Upper lobe of right lung (tissue), 1 donor: ENCODE measurements at regions not wholly inside any gene's neighbourhood (a gene's known extent, or its start where the extent isn't known, plus 50 kb on each side); places are given as distances from the start of the nearest gene placed in this dataset.

ENCODE experiments used
- ATAC-seq: fragments of 200-7000 bp; cut with Tn5 transposase; one replicate; pipeline ENCODE4 v1.9.1; 2020; ENCODE audit warnings: mild to moderate bottlenecking, moderate library complexity
- DNase-seq: peaks from one replicate; pipeline ENCODE4 v3.0.0-alpha.2; 2020
- H3K27ac ChIP-seq: fragments of 200-600 bp; one replicate; pipeline ENCODE4 v1.8.0; 2022
- H3K27me3 ChIP-seq: fragments of 200-600 bp; one replicate; pipeline ENCODE4 v1.8.0; 2022; ENCODE audit warnings: mild to moderate bottlenecking
- H3K36me3 ChIP-seq: fragments of 200-600 bp; one replicate; pipeline ENCODE4 v1.8.0; 2022
- H3K4me1 ChIP-seq: fragments of 200-600 bp; one replicate; pipeline ENCODE4 v1.8.0; 2022
- H3K4me3 ChIP-seq: fragments of 200-600 bp; one replicate; pipeline ENCODE4 v1.8.0; 2022; ENCODE audit warnings: mild to moderate bottlenecking
- H3K9me3 ChIP-seq: fragments of 200-600 bp; one replicate; pipeline ENCODE4 v1.8.0; 2022
- CTCF ChIP-seq: fragments of 200-600 bp; IDR thresholded peaks from one replicate; pipeline ENCODE4 v1.8.0; 2022; ENCODE audit warnings: antibody characterized with exemption
- intact Hi-C: fragments of 100-400 bp; cut with DNase I; formaldehyde crosslinking; loops from one replicate; pipeline ENCODE4 v1.11.0; 2022
- donor health status: DM: no; HTN: yes; CAD: no; lungs with severe emphysema.

- no peaks in the 10 kb centered on the region for H3K36me3 ChIP-seq
- H3K9me3 ChIP-seq: no peaks in the 10 kb centered on the region
- DNase-seq (no peak), ATAC-seq (no peak)
- H3K4me1 ChIP-seq: no peaks in the 10 kb centered on the region
- H3K27ac ChIP-seq: no peak overlapping the region
- no peaks in the 10 kb centered on the region for H3K27me3 ChIP-seq
- intact Hi-C loops: no loop called here
- H3K4me3 ChIP-seq: no peak overlapping the region
- no peak for TF ChIP-seq CTCF
These were observed 131.5 kb downstream of the RAD51AP2 start for GRCh38 chr2:17386771-17387170.

GRCh38 chr2:17380003-17380402, 138.2 kb downstream of the RAD51AP2 start:
- DNase-seq: no peak
- intact Hi-C loops: no loop called here
- H3K36me3 ChIP-seq: no peaks in the 10 kb centered on the region
- no peak overlapping the region for H3K4me3 ChIP-seq
- no peaks in the 10 kb centered on the region for H3K4me1 ChIP-seq
- no peak for ATAC-seq
- TF ChIP-seq CTCF: no peak
- no peak overlapping the region for H3K27ac ChIP-seq
- H3K9me3 ChIP-seq: no peaks in the 10 kb centered on the region
- no peaks in the 10 kb centered on the region for H3K27me3 ChIP-seq

- Histone ChIP-seq H3K27me3 (no peaks in the 10 kb centered on the region), H3K9me3 (no peaks in the 10 kb centered on the region), H3K4me3 (no peak overlapping the region), H3K36me3 (no peaks in the 10 kb centered on the region), H3K27ac (no peak overlapping the region), H3K4me1 (no peaks in the 10 kb centered on the region)
- TF ChIP-seq CTCF: no peak
- DNase-seq (no peak), ATAC-seq (no peak)
- intact Hi-C loops: no loop called here
These were observed 143.0 kb downstream of the RAD51AP2 start for GRCh38 chr2:17375262-17375661.

- no peak overlapping the region for H3K4me3 ChIP-seq
- no peaks in the 10 kb centered on the region for H3K9me3 ChIP-seq
- intact Hi-C loops: no loop called here
- no peak for TF ChIP-seq CTCF
- H3K27ac ChIP-seq: no peak overlapping the region
- ATAC-seq (no peak), DNase-seq (no peak)
- H3K27me3 ChIP-seq: no peaks in the 10 kb centered on the region
- H3K4me1 ChIP-seq: no peaks in the 10 kb centered on the region
- no peaks in the 10 kb centered on the region for H3K36me3 ChIP-seq
These were observed 144.5 kb downstream of the RAD51AP2 start for GRCh38 chr2:17373741-17374140.

GRCh38 chr2:17373041-17373440, 145.2 kb downstream of the RAD51AP2 start:
- TF ChIP-seq CTCF: no peak
- ATAC-seq (no peak), DNase-seq (no peak)
- Histone ChIP-seq H3K36me3 (no peaks in the 10 kb centered on the region), H3K4me3 (no peak overlapping the region), H3K4me1 (no peaks in the 10 kb centered on the region), H3K27ac (no peak overlapping the region), H3K27me3 (no peaks in the 10 kb centered on the region), H3K9me3 (no peaks in the 10 kb centered on the region)
- intact Hi-C loops: no loop called here

GRCh38 chr2:17363846-17364245, 154.4 kb downstream of the RAD51AP2 start:
- peaks cover 4% of the 10 kb centered on the region for H3K4me1 ChIP-seq
- H3K9me3 ChIP-seq: no peaks in the 10 kb centered on the region
- TF ChIP-seq CTCF: no peak
- intact Hi-C loops: no loop called here
- ATAC-seq: no peak
- H3K36me3 ChIP-seq: no peaks in the 10 kb centered on the region
- no peak overlapping the region for H3K4me3 ChIP-seq
- no peak overlapping the region for H3K27ac ChIP-seq
- no peak for DNase-seq
- no peaks in the 10 kb centered on the region for H3K27me3 ChIP-seq
